ENCODE measurements at regions not wholly inside any gene's neighbourhood (a gene's known extent, or its start where the extent isn't known, plus 50 kb on each side); places are given as distances from the start of the nearest gene placed in this dataset.

GRCh38 chr1:189424746-189425331 is 1052.8 kb downstream of the BRINP3 start:
- no peak for DNase-seq (ENCODE audit: low read depth, low spot score)

GRCh38 chr1:189429610-189430009 is 1048.1 kb downstream of the BRINP3 start:
- no peak for DNase-seq (ENCODE audit: low read depth, low spot score)

- DNase-seq (ENCODE audit: low read depth, low spot score): no peak
Observed at GRCh38 chr1:189431447-189431846, 1046.2 kb downstream of the BRINP3 start.

- no peak for DNase-seq (ENCODE audit: low read depth, low spot score)
Observed at GRCh38 chr1:189432753-189433152, 1044.9 kb downstream of the BRINP3 start.

- no peak for DNase-seq (ENCODE audit: low read depth, low spot score)
Observed at GRCh38 chr1:189434461-189434860, 1043.2 kb downstream of the BRINP3 start.

GRCh38 chr1:189435398-189435797 is 1042.3 kb downstream of the BRINP3 start:
- no peak for DNase-seq (ENCODE audit: low read depth, low spot score)

GRCh38 chr1:189438808-189439207 is 1038.9 kb downstream of the BRINP3 start:
- DNase-seq (ENCODE audit: low read depth, low spot score): no peak

- DNase-seq (ENCODE audit: low read depth, low spot score): no peak
Observed at GRCh38 chr1:189463166-189463565, 1014.5 kb downstream of the BRINP3 start.

- no peak for DNase-seq (ENCODE audit: low read depth, low spot score)
Observed at GRCh38 chr1:189496768-189497167, 980.9 kb downstream of the BRINP3 start.

- DNase-seq (ENCODE audit: low read depth, low spot score): no peak
Observed at GRCh38 chr1:189499736-189500135, 977.9 kb downstream of the BRINP3 start.

GRCh38 chr1:189500778-189501177 is 976.9 kb downstream of the BRINP3 start:
- no peak for DNase-seq (ENCODE audit: low read depth, low spot score)

- no peak for DNase-seq (ENCODE audit: low read depth, low spot score)
Observed at GRCh38 chr1:189510827-189511226, 966.8 kb downstream of the BRINP3 start.

GRCh38 chr1:189513091-189513490 is 964.6 kb downstream of the BRINP3 start:
- no peak for DNase-seq (ENCODE audit: low read depth, low spot score)

- no peak for DNase-seq (ENCODE audit: low read depth, low spot score)
Observed at GRCh38 chr1:189522441-189522840, 955.2 kb downstream of the BRINP3 start.

GRCh38 chr1:189524501-189524900 is 953.2 kb downstream of the BRINP3 start:
- no peak for DNase-seq (ENCODE audit: low read depth, low spot score)

GRCh38 chr1:189530162-189530561 is 947.5 kb downstream of the BRINP3 start:
- no peak for DNase-seq (ENCODE audit: low read depth, low spot score)

- no peak for DNase-seq (ENCODE audit: low read depth, low spot score)
Observed at GRCh38 chr1:189538271-189538670, 939.4 kb downstream of the BRINP3 start.

- no peak for DNase-seq (ENCODE audit: low read depth, low spot score)
Observed at GRCh38 chr1:189550498-189550897, 927.2 kb downstream of the BRINP3 start.

GRCh38 chr1:189563784-189564183 is 913.9 kb downstream of the BRINP3 start:
- DNase-seq (ENCODE audit: low read depth, low spot score): no peak

GRCh38 chr1:189567890-189568289 is 909.8 kb downstream of the BRINP3 start:
- DNase-seq (ENCODE audit: low read depth, low spot score): no peak

- no peak for DNase-seq (ENCODE audit: low read depth, low spot score)
Observed at GRCh38 chr1:189596197-189596596, 881.5 kb downstream of the BRINP3 start.

- no peak for DNase-seq (ENCODE audit: low read depth, low spot score)
Observed at GRCh38 chr1:189597083-189597482, 880.6 kb downstream of the BRINP3 start.

GRCh38 chr1:189605226-189605625 is 872.4 kb downstream of the BRINP3 start:
- no peak for DNase-seq (ENCODE audit: low read depth, low spot score)

GRCh38 chr1:189606047-189606446 is 871.6 kb downstream of the BRINP3 start:
- no peak for DNase-seq (ENCODE audit: low read depth, low spot score)

All from pulmonary artery endothelial cell (primary cell).